PC-9 (cell line): ENCODE measurements at regions not wholly inside any gene's neighbourhood (a gene's known extent, or its start where the extent isn't known, plus 50 kb on each side); places are given as distances from the start of the nearest gene placed in this dataset.

ENCODE experiments used
- CTCF ChIP-seq: fragments of 200-600 bp; sonication (generic); conservative IDR thresholded peaks from 2 replicates; pipeline ENCODE4 v1.6.1; 2017; ENCODE audit warnings: mixed run types, antibody characterized with exemption, mild to moderate bottlenecking, moderate library complexity
- EZH2 ChIP-seq: fragments of 200-600 bp; sonication (generic); IDR thresholded peaks from 2 replicates; pipeline ENCODE4 v1.8.0; 2017; ENCODE audit warnings: antibody characterized with exemption, low read depth

GRCh38 chr11:29171360-29171950 is 845.4 kb downstream of the KCNA4 start:
- TF ChIP-seq CTCF: no peak
- TF ChIP-seq EZH2: no peak
